K562 (cell line): ENCODE measurements at regions not wholly inside any gene's neighbourhood (a gene's known extent, or its start where the extent isn't known, plus 50 kb on each side); places are given as distances from the start of the nearest gene placed in this dataset.
A peak's percentile ranks its signal among the peaks of the same experiment; 100 is the strongest.

Experiments
- ATAC-seq: fragments of 200-7000 bp; cut with Tn5 transposase; 3 replicates; pipeline ENCODE4 v1.9.1; 2020; ENCODE audit warnings: moderate library complexity
- BruUV-seq: library from RNA; stranded (reverse); fragments of 400-500 nt; replicated peaks from 2 replicates; lab custom pipeline; 2021; lab: Mats Ljungman, UMichigan
- CTCF ChIA-PET: fragments of 300-600 bp; formaldehyde crosslinking; extraction: SDS; loops from one replicate; lab custom pipeline; 2021; ENCODE audit warnings: low intra/inter-chr PET ratio; lab: Yijun Ruan, JAX
- POLR2A ChIA-PET: fragments of 300-600, 350-650 bp; sonication (Branson Sonifier 250); formaldehyde crosslinking; extraction: SDS; loops from one replicate; lab custom pipeline; 2021; ENCODE audit warnings: antibody characterized with exemption, inconsistent platforms; lab: Yijun Ruan, JAX
- DNase-seq, 4 experiments: peaks; one replicate each; pipeline versions ENCODE4 v3.0.0 to v3.0.0-alpha.2; 2011 to 2018; ENCODE audit warnings: low spot score in 3 of 4, mixed read lengths in 3 of 4; ENCODE audit errors: extremely low read depth in 1 of 4
- FAIRE-seq: peaks from 2 replicates; lab custom pipeline; 2011; peaks lifted over from hg19 to GRCh38; lab: Jason Lieb, UNC
- H2AFZ ChIP-seq: 2 replicates; pipeline ENCODE4 v1.6.0; 2011; ENCODE audit warnings: low read depth, low read length, control low read depth, inconsistent platforms
- H3K27ac ChIP-seq: fragments of 200-600 bp; 3 replicates; pipeline ENCODE4 v1.8.0; 2011; ENCODE audit warnings: low read depth, mild to moderate bottlenecking, control low read depth, inconsistent platforms, low read length, moderate library complexity, mixed read lengths; ENCODE audit errors: extremely low read depth
- H3K27me3 ChIP-seq, 2 experiments: fragments of 300-600 bp in 1 of 2; 2 replicates in 1 of 2; 3 replicates in 1 of 2; pipeline versions ENCODE4 v1.6.0 to v1.8.0; 2011; ENCODE audit warnings: inconsistent platforms in 2 of 2, low read length in 2 of 2, mild to moderate bottlenecking in 1 of 2, mixed read lengths in 1 of 2, moderate library complexity in 1 of 2; ENCODE audit not compliant: control insufficient read depth in 2 of 2, insufficient read depth in 2 of 2
- H3K36me3 ChIP-seq: fragments of 300-600 bp; 3 replicates; pipeline ENCODE4 v1.8.0; 2011; ENCODE audit warnings: mild to moderate bottlenecking, low read length, inconsistent platforms; ENCODE audit not compliant: control insufficient read depth, insufficient read depth
- H3K4me1 ChIP-seq, 2 experiments: fragments of 200-600 bp in 1 of 2; replicated peaks in 1 of 2; 2 replicates in 1 of 2; 3 replicates in 1 of 2; pipeline versions ENCODE4 v1.5.1 to v1.8.0; 2011; ENCODE audit warnings: inconsistent platforms in 2 of 2, low read length in 2 of 2, mild to moderate bottlenecking in 1 of 2, mixed read lengths in 1 of 2, moderate library complexity in 1 of 2; ENCODE audit not compliant: control insufficient read depth in 2 of 2, insufficient read depth in 2 of 2
- H3K4me2 ChIP-seq: 2 replicates; pipeline ENCODE4 v1.6.1; 2011; ENCODE audit warnings: low read length, control low read depth, inconsistent platforms, mixed read lengths; ENCODE audit not compliant: insufficient read depth
- H3K4me3 ChIP-seq: fragments of 200-600 bp; sonication (generic), shearing (Covaris generic); 2 replicates; pipeline ENCODE4 v1.5.1; 2016; ENCODE audit warnings: control low read depth, inconsistent platforms
- H3K79me2 ChIP-seq: fragments of 200-600 bp; 3 replicates; pipeline ENCODE4 v1.8.0; 2011; ENCODE audit warnings: low read length, inconsistent platforms; ENCODE audit not compliant: control insufficient read depth, insufficient read depth
- H3K9ac ChIP-seq, 2 experiments: 2 replicates each; pipeline versions ENCODE4 v1.6.0 to v1.6.1; 2011; ENCODE audit warnings: low read depth in 2 of 2, low read length in 2 of 2, control low read depth in 1 of 2, inconsistent platforms in 1 of 2, mild to moderate bottlenecking in 1 of 2, mixed read lengths in 1 of 2; ENCODE audit not compliant: insufficient read depth in 1 of 2
- H3K9me1 ChIP-seq: one replicate; pipeline ENCODE4 v1.6.0; 2011; ENCODE audit warnings: inconsistent platforms, mild to moderate bottlenecking, low read length, moderate library complexity; ENCODE audit not compliant: control insufficient read depth, insufficient read depth
- H3K9me3 ChIP-seq: replicated peaks from 2 replicates; pipeline ENCODE4 v1.5.1; 2011; ENCODE audit warnings: low read depth, low read length, inconsistent platforms; ENCODE audit not compliant: control insufficient read depth, insufficient read depth
- H4K20me1 ChIP-seq: replicated peaks from 2 replicates; pipeline ENCODE4 v1.6.1; 2011; ENCODE audit warnings: low read length, inconsistent platforms, mixed read lengths; ENCODE audit not compliant: control insufficient read depth, insufficient read depth
- BACH1 ChIP-seq: fragments of 200-800 bp; sonication (Bioruptor generic); IDR thresholded peaks from 2 replicates; pipeline ENCODE4 v1.6.1; 2016; ENCODE audit warnings: missing genetic modification characterization, missing compliant biosample characterization
- CEBPB ChIP-seq: fragments of 450-650 bp; IDR thresholded peaks from 2 replicates; pipeline ENCODE4 v1.6.1; 2016; ENCODE audit warnings: missing genetic modification characterization, missing compliant biosample characterization
- CEBPG ChIP-seq, 3 experiments: fragments of 200-800 bp in 1 of 3; sonication (Bioruptor generic) in 1 of 3; sonication (generic) in 1 of 3; formaldehyde crosslinking in 1 of 3; IDR thresholded peaks in 2 of 3; conservative IDR thresholded peaks in 1 of 3; 2 replicates each; pipeline versions ENCODE4 v1.6.1 to v1.8.0; 2016 to 2022; ENCODE audit warnings: missing compliant biosample characterization in 2 of 3, missing genetic modification characterization in 2 of 3, mild to moderate bottlenecking in 1 of 3, missing genetic modification reagents in 1 of 3
- MCM7 ChIP-seq, 2 experiments: fragments of 450-650 bp; IDR thresholded peaks; 2 replicates each; pipeline ENCODE4 v1.6.1; 2016 to 2018
- RERE ChIP-seq: sonication (generic); formaldehyde crosslinking; IDR thresholded peaks from 2 replicates; pipeline ENCODE4 v1.8.0; 2023; ENCODE audit warnings: missing genetic modification reagents, mild to moderate bottlenecking, borderline replicate concordance
- STAT5A ChIP-seq: IDR thresholded peaks from 2 replicates; pipeline ENCODE4 v1.6.1; 2012; ENCODE audit warnings: low read length, inconsistent platforms, borderline replicate concordance
- WGBS: fragments of 100-300 bp; shearing (Covaris generic); methylation state at CpG from one replicate; pipeline ENCODE4 v1.1.6; 2016; ENCODE audit warnings: low coverage, mixed read lengths; ENCODE audit not compliant: insufficient coverage; ENCODE audit errors: missing lambda C conversion rate; 5-methylcytosine and 5-hydroxymethylcytosine counted together
- in situ Hi-C: fragments of 300-500 bp; cut with MboI; formaldehyde crosslinking; loops from 4 replicates; pipeline ENCODE4 v1.15.0; 2018; ENCODE audit warnings: inconsistent platforms, mixed read lengths
- intact Hi-C: fragments of 100-400 bp; cut with micrococcal nuclease; formaldehyde crosslinking; loops from 2 replicates; pipeline ENCODE4 v1.14.2; 2022
- TF ChIP-seq, protein P1 (sequence below): fragments of 450-650 bp; conservative IDR thresholded peaks from 2 replicates; pipeline ENCODE4 v1.6.1; 2016; ENCODE audit warnings: missing genetic modification characterization, low read depth, mild to moderate bottlenecking, control low read depth, missing compliant biosample characterization

DNA sequence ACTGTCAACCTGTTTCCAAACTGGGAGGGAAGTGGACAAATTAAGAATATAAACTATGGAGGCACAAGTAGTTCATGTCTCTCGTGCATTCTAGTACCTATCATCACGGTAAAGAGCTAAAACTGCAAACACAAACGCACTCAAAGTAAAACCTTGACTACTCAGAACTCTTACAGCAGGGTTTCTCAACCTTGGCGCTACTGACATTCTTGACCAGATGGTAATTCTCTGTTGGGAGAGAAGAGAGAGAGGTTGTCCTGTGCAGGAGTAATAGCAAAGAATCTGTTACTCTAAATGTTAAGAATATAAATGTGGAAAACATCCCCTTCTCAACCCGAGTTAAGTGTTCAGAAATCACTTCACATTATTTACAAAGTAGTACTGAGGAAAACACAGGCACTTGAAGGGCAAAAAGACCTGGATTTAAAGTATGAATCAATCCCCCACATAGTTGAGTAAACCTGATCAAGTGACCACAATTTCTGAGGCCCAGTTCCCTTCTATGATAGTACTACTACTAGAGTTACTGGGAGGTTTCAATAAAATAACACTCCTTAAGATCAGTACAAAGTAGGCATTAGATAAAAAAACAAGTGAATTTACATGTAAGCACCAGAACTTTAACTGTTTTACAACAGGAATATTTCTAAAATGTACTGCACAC lies 73.1 kb upstream of the ARHGAP32 start (continued):
- no peak for TF ChIP-seq RERE (CRISPR knock-in tag)

- ChIA-PET POLR2A (no interaction called here), CTCF (no interaction called here)
- no peak overlapping the region for H3K4me3 ChIP-seq
- H3K27ac ChIP-seq, result no peak overlapping the region
- intact Hi-C loops, result no loop called here
- no peak overlapping the region for H3K4me2 ChIP-seq
- H3K9me1 ChIP-seq, result no peaks in the 10 kb centered on the region
- 3% methylated on average over 2 of the region's 2 CpGs for WGBS
- no peaks in the 10 kb centered on the region for H3K4me1 ChIP-seq
- H3K9ac ChIP-seq, result no peak overlapping the region
- no peaks in the 10 kb centered on the region for H3K27me3 ChIP-seq
- H3K9me3 ChIP-seq, result no peaks in the 10 kb centered on the region
- H3K36me3 ChIP-seq, result no peaks in the 10 kb centered on the region
- FAIRE-seq (no peak), DNase-seq (no peak), ATAC-seq (no peak)
- H3K79me2 ChIP-seq, result no peaks in the 10 kb centered on the region
- in situ Hi-C loops, result no loop called here
- BruUV-seq, result no TSS peak
- H4K20me1 ChIP-seq, result no peaks in the 10 kb centered on the region
- H2AFZ ChIP-seq, result no peak overlapping the region
- TF ChIP-seq CEBPG (CRISPR knock-in tag; IDR thresholded peaks at IDR 0.05) (no peak), CEBPG (tag; conservative IDR thresholded peaks at IDR 0.05 in 1 of 2, IDR thresholded peaks at IDR 0.05 in 1 of 2) (peak in 1 of 2 experiments; percentile 78; a peak in 2 of 4 replicates), CEBPB (tag) (peak; percentile 60), MCM7 (IDR thresholded peaks at IDR 0.05) (no peak), STAT5A (no peak), BACH1 (tag) (no peak)
- TF ChIP-seq, protein P1, sequence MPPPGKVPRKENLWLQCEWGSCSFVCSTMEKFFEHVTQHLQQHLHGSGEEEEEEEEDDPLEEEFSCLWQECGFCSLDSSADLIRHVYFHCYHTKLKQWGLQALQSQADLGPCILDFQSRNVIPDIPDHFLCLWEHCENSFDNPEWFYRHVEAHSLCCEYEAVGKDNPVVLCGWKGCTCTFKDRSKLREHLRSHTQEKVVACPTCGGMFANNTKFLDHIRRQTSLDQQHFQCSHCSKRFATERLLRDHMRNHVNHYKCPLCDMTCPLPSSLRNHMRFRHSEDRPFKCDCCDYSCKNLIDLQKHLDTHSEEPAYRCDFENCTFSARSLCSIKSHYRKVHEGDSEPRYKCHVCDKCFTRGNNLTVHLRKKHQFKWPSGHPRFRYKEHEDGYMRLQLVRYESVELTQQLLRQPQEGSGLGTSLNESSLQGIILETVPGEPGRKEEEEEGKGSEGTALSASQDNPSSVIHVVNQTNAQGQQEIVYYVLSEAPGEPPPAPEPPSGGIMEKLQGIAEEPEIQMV (tag), result no peak
Measured at GRCh38 chr11:129264114-129264513, 72.0 kb upstream of the ARHGAP32 start.
